ENCODE measurements at regions not wholly inside any gene's neighbourhood (a gene's known extent, or its start where the extent isn't known, plus 50 kb on each side); places are given as distances from the start of the nearest gene placed in this dataset.
"Not testable (repeated sequence)": the region's sequence is repeated elsewhere in the genome, so short reads cannot be mapped to it uniquely, and the experiment has no call there.

GRCh38 chr17:21517538-21518293 lies 141.6 kb downstream of the KCNJ12 start:
- DNase-seq: no peak

DNA sequence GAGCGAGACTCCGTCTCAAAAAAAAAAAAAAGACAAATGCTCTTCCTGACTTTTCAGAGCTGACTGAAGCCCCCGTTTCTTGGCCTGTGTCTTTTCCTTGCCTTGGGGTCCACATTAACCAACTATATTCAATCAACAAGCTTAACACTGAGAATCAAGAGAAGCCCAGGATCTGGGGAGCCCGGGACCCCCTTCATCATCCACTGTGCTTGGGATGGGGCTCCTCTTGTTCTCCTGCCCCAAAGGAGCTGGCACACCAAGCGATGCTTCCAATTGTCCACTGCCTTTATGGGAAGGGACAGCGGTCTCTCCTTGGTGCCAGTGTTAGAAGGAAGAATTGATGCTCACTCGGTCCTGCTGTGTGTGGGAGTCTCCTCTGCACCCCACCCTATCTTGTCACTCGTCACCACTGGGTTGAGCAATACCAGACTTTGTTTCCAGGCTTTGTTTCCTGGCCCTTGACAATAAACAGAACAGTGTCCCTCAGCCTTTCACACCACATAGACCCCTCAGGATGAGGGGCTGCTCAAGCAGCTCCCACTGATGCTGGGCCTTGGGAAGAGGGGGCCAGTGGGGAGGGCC lies 146.7 kb downstream of the KCNJ12 start:
- DNase-seq: no peak

GRCh38 chr17:21523497-21524210 lies 147.5 kb downstream of the KCNJ12 start:
- DNase-seq: no peak

DNA sequence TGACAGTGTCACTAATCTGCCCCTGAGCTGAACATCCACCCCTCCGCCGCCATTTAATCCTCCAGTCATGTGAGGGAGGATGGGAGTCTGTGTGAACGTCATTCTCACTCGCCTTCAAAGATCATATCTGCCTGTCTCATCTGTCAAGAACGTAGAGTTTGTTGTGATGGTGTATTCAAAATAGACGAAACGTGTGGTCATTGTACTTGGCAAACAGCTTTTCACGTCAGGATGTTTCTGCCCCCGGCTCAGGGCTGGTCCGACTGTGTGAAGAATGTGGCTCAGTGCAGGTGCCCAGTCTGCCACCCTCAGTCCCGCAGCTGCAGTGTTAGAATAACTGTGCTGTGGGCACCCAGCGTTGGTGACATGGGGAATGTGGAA lies 148.0 kb downstream of the KCNJ12 start:
- DNase-seq: no peak

DNA sequence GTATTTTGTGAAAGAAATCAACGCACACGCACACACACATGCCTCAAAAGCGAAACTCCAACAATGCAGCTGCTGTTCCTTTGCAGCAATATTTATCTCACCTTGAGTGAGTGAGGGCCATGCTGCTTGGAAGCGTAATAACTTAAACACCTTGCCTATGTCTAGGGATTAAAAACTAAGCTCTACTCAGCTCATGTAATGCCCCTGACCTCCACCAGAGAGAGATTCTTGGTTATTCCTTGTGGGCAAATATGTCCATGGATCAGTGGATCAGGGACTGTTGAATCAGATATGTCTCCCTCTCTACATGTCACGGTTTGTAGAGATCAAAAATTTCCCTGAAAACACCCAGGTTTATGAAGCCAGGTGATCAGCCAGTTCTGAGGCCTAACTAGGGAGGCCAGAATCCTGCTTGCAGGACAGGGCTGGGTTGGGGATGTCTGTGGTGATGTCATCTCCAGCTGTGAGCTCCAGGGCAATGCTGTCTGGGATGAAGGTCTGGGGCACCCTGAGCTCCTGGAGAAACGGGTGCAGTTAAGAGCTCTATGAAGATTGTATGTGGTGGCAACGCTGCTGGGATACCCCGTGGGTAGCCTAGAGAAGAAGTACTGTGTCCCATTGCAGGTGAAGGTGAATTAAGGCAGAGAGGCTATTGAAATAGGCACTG lies 149.4 kb downstream of the KCNJ12 start:
- DNase-seq: no peak

DNA sequence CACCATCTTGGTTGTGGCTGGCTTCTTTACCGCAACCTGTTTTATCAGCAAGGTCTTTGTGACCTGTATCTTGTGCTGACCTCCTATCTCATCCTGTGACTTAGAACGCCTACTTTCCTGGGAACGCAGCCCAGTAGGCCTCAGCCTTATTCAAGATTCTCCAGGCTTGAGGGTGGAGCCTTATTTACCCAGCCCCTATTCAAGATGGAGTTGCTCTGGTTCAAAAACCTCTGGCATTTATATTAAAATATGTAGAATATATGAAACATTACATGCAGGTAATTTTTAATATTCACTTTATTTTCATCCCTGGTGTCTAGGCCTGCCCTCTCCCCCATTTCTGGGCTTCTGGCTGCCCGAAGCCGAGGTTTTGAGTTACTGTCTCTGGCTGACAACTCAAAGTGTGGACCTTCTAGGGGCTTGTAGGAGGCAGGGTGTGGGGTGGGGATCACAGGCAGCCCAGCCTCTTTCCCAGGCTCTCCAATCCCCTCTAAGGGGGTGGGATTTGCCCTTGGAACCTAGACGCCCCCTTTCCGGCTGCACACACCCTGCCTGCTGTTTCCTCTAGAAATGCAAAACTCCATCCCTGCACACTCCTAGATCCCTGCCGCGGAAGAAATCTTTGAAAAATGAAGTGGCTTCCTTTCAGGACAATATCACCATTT lies 152.0 kb downstream of the KCNJ12 start:
- DNase-seq: no peak

GRCh38 chr17:21530311-21530710 lies 154.2 kb downstream of the KCNJ12 start:
- no peak for DNase-seq

DNA sequence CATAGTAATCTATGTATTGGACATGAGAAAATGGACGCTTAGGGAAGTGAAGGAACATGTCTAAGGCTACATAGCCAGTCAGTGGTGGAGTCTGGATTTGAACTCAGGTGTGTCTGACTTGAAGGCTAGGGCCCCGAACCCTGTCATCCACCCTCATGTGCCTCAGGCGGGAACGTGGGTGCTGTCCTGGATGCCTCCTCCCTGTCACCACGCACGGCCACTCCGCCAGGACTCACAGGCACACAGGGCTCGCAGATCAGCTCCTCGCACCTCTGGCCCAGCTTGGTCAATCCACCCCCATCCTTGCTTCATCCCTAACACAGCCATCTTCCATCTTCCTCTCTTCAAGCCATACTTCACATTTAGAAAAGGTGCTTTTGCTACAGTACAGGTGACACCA lies 154.7 kb downstream of the KCNJ12 start:
- no peak for DNase-seq

- DNase-seq: no peak
Measured at GRCh38 chr17:21532763-21533385, 156.7 kb downstream of the KCNJ12 start.

- DNase-seq: no peak
Measured at GRCh38 chr17:21535686-21536375, 156.5 kb upstream of the KCNJ18 start.

- no peak for DNase-seq
Measured at GRCh38 chr17:21537302-21537701, 155.0 kb upstream of the KCNJ18 start.

GRCh38 chr17:21538615-21539014 lies 153.7 kb upstream of the KCNJ18 start:
- DNase-seq: no peak

DNA sequence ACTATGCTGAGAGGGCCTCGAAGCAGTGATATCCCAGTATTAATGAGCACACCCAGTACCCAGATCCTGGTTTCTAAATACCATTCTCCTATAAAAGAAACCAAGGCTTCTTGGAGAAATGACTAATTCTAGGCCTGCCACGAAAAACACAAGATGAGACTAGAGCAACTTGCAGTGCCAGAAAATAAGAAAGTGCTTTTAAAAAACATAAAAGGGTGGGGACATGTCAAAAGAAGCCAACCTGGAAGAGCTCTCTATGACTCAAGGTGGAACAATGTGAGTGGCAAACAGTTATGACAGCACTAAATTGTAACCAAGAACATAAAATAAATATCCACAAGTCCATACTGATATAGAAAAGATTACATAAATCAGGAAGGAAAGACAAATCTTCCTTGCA lies 153.2 kb upstream of the KCNJ18 start:
- DNase-seq: no peak

- no peak for DNase-seq
Measured at GRCh38 chr17:21540502-21540901, 151.8 kb upstream of the KCNJ18 start.

GRCh38 chr17:21542070-21542469 lies 150.3 kb upstream of the KCNJ18 start:
- no peak for DNase-seq

DNA sequence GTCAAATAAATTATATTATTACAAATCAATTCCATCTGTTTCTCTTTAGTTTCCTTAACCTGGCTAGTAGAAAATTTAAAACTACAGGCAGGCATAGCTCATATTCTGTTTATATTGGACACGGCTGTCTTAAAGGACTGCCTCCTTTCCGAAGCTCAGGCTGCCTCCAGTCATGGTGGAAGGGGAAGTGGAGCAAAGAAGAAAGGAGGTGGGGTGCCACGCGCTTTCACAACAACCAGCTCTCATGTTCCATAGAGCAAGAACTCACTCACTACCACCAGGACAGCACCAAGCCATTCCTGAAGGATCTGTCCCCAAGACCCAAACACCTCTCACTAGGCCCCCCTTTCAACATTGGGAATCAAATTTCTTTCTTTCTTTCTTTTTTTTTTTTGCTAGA lies 149.3 kb upstream of the KCNJ18 start:
- no peak for DNase-seq

- DNase-seq: no peak
Measured at GRCh38 chr17:21545064-21545463, 147.3 kb upstream of the KCNJ18 start.

DNA sequence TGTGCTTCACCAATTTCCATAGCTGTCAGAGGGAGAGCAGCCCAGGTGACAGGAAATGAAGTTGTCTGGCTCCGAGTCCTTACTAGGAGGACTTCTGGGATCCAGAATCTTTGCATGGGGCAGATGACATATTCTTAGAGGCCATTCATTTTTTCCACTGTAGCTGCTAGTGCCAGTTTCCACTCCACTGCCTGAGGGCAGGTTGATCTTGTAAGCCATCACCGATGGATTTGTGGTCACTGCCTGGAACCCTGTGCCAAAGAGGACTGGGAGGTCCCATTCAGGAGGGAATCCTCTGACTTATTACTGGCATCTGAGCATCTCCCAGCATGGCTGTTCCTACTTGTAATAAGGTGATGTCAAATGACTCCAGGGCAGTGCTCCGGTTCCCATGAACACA lies 144.1 kb upstream of the KCNJ18 start:
- no peak for DNase-seq

DNA sequence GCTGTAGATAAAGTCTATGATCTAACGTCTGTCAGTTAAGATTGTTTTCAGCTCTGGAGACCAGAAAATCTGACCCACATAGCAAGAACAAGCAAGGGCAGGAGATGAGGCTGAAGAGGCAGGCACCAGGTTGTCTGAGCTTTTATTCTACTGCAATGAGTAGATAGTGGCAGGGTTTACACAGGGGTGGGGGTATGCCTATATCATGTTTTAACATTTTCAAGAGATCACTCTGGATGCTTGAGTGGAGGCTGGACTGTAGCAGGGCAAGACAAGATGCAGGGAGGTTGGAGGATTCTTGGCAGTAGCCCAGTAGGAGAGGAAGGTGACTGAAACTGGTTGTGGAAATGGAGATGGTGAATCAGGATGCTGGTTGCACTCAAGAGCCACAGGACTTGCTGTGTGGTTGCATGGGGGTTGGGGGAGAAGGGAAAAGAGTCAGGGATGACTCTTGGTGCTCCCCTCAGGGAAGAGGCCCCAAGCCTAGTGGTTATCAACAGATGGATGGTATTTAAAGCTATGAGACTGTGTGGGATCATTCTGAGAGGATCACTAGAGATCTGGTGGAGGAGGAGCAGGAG lies 143.1 kb upstream of the KCNJ18 start:
- DNase-seq: no peak

- not testable (repeated sequence) for DNase-seq
Measured at GRCh38 chr17:21550031-21550430, 142.3 kb upstream of the KCNJ18 start.

- DNase-seq: peak; percentile 83
Measured at GRCh38 chr17:21551081-21551881, 141.0 kb upstream of the KCNJ18 start.

All from CD4-positive, alpha-beta T cell treated with Interleukin-17A for 1 hour (primary cell).